GM12865 (cell line): ENCODE measurements at regions not wholly inside any gene's neighbourhood (a gene's known extent, or its start where the extent isn't known, plus 50 kb on each side); places are given as distances from the start of the nearest gene placed in this dataset.

ENCODE experiments used
- DNase-seq: peaks from one replicate; pipeline ENCODE4 v3.0.0; 2010; ENCODE audit warnings: low read depth
- H3K4me3 ChIP-seq: 2 replicates; pipeline ENCODE4 v1.5.1; 2011; ENCODE audit warnings: mild to moderate bottlenecking, low read depth, low read length, control low read depth
- TF ChIP-seq, protein P1 (sequence below): IDR thresholded peaks from 2 replicates; pipeline ENCODE4 v1.5.1; 2011; ENCODE audit warnings: low read length, control low read depth, low read depth, inconsistent platforms; ENCODE audit not compliant: insufficient read depth; ENCODE audit errors: missing control alignments

DNA sequence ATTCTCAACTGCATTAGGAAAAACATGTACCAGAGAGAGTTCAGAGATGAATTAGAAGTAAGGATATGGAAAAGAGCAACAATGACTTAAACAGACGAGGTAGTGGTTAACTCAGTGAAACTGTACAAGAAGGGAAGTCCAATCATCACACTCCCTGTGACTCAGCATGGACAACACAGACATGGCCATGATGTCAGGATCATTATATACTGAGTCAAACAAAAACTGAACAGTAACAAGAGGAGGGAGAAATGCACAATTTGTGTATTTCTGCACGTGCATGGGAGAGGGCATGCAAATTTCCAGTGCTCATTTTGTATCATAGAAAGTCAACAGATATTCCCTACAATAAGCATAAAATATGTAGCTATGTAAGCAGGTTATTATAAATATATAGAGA is 1037.8 kb downstream of the BCL11B start:
- peak; percentile 79 for DNase-seq
- TF ChIP-seq, protein P1, sequence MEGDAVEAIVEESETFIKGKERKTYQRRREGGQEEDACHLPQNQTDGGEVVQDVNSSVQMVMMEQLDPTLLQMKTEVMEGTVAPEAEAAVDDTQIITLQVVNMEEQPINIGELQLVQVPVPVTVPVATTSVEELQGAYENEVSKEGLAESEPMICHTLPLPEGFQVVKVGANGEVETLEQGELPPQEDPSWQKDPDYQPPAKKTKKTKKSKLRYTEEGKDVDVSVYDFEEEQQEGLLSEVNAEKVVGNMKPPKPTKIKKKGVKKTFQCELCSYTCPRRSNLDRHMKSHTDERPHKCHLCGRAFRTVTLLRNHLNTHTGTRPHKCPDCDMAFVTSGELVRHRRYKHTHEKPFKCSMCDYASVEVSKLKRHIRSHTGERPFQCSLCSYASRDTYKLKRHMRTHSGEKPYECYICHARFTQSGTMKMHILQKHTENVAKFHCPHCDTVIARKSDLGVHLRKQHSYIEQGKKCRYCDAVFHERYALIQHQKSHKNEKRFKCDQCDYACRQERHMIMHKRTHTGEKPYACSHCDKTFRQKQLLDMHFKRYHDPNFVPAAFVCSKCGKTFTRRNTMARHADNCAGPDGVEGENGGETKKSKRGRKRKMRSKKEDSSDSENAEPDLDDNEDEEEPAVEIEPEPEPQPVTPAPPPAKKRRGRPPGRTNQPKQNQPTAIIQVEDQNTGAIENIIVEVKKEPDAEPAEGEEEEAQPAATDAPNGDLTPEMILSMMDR, result no peak

DNA sequence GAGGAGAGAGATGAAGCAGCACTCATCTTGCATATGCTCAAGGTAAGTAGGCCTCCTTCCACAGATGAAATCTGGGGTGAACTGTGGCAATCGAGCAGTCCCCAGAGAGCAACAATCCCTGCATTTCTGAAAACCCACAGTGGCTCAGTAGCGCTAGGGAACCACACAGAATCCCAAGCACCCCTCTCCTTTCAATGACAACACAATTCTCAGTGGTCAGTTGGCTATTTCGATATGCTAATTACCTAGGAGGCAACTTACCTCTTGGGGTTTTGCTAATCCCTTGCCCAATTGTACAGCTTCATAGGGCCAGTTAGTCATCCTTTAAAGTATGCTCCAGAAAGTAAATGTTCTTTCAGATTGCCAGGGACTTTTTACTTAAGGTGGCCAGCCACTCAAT is 1035.7 kb downstream of the BCL11B start:
- no peak overlapping the region for H3K4me3 ChIP-seq
- DNase-seq, result peak; percentile 73
- TF ChIP-seq, protein P1, result no peak

More for the DNA sequence above, 1037.8 kb downstream of the BCL11B start:
- H3K4me3 ChIP-seq, result no peak overlapping the region

DNA sequence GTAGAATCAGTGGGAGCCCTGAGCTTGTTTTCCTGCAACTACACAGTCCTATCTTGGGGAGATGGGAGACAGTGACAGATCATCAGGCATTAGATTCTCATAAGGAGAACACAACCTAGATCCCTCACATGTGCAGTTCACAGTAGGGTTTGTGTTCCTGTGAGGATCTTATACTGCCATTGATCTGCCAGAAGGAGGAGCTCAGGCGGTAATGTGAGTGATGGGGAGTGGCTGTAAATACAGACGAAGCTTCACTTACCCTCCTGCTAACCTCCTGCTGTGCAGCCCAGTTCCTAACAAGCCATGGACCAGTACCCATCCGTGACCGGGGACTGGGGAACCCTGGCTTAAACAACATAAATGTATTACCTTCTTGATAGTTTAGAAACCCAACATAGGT is 1034.1 kb downstream of the BCL11B start:
- no peak overlapping the region for H3K4me3 ChIP-seq
- no peak for DNase-seq

DNA sequence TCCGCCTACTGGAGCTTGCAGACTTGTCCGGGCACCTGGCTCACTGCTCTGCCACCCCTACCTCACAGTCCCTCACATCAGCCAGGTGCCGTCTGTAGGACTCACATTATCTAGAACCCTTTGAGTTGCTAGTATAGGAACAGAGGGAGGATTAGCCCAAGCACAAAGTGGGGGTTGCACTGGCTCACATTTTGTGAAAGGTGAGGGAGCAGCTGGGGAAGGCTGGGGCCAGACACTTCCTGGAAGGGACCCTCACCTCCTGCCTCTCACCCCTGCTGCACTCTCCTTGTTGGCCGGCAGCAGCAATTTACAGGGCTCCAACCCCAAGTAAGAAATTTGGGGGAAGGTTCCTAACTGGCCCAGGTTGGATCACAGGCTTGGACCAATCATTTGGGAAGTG is 1031.6 kb downstream of the BCL11B start:
- no peak for DNase-seq
- H3K4me3 ChIP-seq, result no peak overlapping the region
- TF ChIP-seq, protein P1, result no peak

More for the DNA sequence above, 1034.1 kb downstream of the BCL11B start:
- TF ChIP-seq, protein P1, result no peak

DNA sequence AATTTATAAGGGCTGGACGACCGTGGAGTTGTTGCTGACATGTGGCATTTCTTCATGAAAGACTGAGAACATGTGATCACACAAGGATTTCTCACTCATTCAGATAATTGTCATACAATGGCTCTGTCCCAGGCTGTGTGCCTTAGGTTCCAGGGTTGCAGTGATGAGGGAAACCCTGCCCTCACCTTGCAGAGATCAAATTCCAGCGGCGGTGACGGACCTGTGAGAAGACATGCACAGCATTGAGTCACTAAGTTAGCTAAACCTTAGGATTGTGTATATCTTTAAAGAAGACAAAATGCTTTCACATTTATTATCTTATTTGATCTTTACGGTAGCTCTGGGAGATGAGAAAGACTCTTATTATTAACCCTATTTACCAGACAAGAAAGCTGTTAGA is 1029.1 kb downstream of the BCL11B start:
- H3K4me3 ChIP-seq, result no peak overlapping the region
- TF ChIP-seq, protein P1, result no peak
- no peak for DNase-seq

DNA sequence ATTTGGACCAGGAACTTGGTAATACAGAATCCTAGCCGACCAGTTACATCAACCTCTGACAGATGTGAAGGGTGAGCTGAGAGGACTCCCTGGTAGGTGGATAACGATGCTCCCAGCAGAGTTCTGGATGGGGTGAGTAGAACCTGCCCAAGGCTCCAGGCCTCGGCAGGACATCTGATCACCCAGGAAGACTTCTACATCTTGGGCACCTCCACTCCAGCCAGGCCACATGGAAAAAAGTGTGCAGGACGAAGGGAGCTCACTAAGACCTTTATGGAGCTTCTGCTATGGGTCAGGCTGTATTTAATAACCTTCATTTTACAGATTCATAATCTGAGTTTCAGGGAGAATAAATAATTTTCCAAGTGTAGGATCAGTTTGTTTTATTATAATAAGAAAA is 1028.7 kb downstream of the BCL11B start:
- no peak for DNase-seq
- no peak overlapping the region for H3K4me3 ChIP-seq
- TF ChIP-seq, protein P1, result no peak

DNA sequence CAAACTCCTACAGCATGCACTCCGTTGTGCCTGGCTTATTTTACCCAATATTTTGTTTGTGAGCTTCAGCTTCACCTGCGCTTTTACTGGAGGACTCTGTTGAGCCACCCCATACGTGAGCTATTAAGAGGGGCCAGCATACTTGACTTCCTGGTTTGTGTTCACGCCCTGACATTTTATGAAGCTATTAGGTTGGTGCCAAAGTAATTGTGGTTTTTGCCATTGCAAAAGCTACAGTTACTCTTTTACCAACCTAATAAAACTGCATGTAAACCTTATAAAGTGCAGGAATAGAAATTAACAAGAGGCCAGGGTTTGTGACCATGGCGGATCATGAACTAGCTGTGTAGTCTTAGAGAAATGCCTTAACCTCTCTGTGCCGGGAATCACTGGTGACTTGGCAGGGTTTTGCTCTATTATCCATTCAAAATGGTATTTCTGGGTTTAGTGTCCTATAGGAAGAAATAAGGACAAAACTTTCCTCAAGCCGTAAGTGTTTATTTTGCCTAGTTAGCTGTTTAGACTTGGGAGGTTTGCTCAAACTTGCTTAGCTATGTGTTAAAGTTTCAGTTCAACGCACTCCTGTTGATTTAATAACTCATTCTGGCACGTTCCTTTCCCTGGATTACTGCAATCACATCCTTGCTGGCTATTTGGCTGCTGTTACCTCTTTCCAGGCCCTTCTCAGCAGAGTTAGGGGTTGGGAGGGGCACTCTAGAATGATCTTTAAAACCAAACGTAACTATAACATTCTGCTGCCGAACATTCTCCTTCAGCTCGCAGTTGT is 1027.6 kb downstream of the BCL11B start:
- DNase-seq, result no peak
- TF ChIP-seq, protein P1, result no peak

More for the DNA sequence above, 1027.6 kb downstream of the BCL11B start:
- H3K4me3 ChIP-seq, result no peak overlapping the region
